ENCODE measurements at regions not wholly inside any gene's neighbourhood (a gene's known extent, or its start where the extent isn't known, plus 50 kb on each side); places are given as distances from the start of the nearest gene placed in this dataset.

DNA sequence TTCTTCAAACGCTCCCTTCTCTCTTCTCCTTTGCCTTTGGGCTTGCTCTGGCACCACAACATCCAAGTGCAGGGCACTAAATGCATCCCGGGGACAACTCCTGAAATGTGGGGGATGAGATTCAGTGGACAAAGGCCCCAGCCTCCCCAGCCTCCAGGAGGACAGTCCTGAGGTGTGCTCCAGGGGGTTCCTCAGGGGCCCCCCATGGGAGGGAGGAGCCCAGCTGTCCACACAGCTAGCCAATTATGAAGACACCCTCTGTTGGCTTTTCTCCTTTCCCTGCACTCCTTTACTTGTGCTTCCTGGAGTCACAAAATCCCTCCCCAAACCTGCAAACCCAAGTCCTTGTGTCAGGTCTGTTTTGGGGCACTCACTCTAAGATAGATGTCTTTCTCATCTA lies 735.4 kb downstream of the PTPRU start:
- TF ChIP-seq POLR2A (IDR thresholded peaks at IDR 0.05) (no peak), EP300 (IDR thresholded peaks at IDR 0.05) (no peak)
- TF ChIP-seq, protein P1, sequence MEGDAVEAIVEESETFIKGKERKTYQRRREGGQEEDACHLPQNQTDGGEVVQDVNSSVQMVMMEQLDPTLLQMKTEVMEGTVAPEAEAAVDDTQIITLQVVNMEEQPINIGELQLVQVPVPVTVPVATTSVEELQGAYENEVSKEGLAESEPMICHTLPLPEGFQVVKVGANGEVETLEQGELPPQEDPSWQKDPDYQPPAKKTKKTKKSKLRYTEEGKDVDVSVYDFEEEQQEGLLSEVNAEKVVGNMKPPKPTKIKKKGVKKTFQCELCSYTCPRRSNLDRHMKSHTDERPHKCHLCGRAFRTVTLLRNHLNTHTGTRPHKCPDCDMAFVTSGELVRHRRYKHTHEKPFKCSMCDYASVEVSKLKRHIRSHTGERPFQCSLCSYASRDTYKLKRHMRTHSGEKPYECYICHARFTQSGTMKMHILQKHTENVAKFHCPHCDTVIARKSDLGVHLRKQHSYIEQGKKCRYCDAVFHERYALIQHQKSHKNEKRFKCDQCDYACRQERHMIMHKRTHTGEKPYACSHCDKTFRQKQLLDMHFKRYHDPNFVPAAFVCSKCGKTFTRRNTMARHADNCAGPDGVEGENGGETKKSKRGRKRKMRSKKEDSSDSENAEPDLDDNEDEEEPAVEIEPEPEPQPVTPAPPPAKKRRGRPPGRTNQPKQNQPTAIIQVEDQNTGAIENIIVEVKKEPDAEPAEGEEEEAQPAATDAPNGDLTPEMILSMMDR (IDR thresholded peaks at IDR 0.05) = no peak
